GM12878 (cell line): ENCODE measurements at regions not wholly inside any gene's neighbourhood (a gene's known extent, or its start where the extent isn't known, plus 50 kb on each side); places are given as distances from the start of the nearest gene placed in this dataset.

Source experiments
- BCL11A ChIP-seq: IDR thresholded peaks from 2 replicates; pipeline ENCODE4 v1.6.1; 2011; ENCODE audit warnings: low read depth, low read length
- ESRRA ChIP-seq: IDR thresholded peaks from 2 replicates; pipeline ENCODE4 v1.6.1; 2012; ENCODE audit warnings: mild to moderate bottlenecking, low read length, improper control_type of control experiment
- FOXM1 ChIP-seq: IDR thresholded peaks from 2 replicates; pipeline ENCODE4 v1.6.1; 2012; ENCODE audit warnings: low read depth, mild to moderate bottlenecking, inconsistent platforms, low read length, moderate library complexity
- JUNB ChIP-seq: IDR thresholded peaks from 2 replicates; pipeline ENCODE4 v1.6.1; 2016; ENCODE audit warnings: antibody characterized with exemption, mild to moderate bottlenecking
- JUND ChIP-seq: IDR thresholded peaks from 2 replicates; pipeline ENCODE4 v1.6.1; 2012; ENCODE audit warnings: low read depth, mild to moderate bottlenecking, low read length, improper control_type of control experiment, moderate library complexity
- POLR2A ChIP-seq: IDR thresholded peaks from 2 replicates; pipeline ENCODE4 v1.6.1; 2011; ENCODE audit warnings: low read depth, mild to moderate bottlenecking, low read length
- RAD51 ChIP-seq: fragments of 450-650 bp; IDR thresholded peaks from 2 replicates; pipeline ENCODE4 v1.6.1; 2016; ENCODE audit warnings: moderate library complexity, mild to moderate bottlenecking, inconsistent platforms
- RB1 ChIP-seq: fragments of 450-650 bp; formaldehyde crosslinking; IDR thresholded peaks from 2 replicates; pipeline ENCODE4 v1.6.1; 2017; ENCODE audit warnings: mild to moderate bottlenecking, borderline replicate concordance
- RCOR1 ChIP-seq: conservative IDR thresholded peaks from 2 replicates; pipeline ENCODE4 v1.6.1; 2012; ENCODE audit warnings: low read depth, low read length, improper control_type of control experiment
- REST ChIP-seq: IDR thresholded peaks from 2 replicates; pipeline ENCODE4 v1.6.1; 2012; ENCODE audit warnings: mild to moderate bottlenecking, low read depth, low read length
- SP1 ChIP-seq: IDR thresholded peaks from one replicate; pipeline ENCODE4 v1.6.1; 2011; ENCODE audit warnings: low read depth, low read length

- TF ChIP-seq BCL11A (no peak), ESRRA (no peak), POLR2A (no peak), JUND (no peak), JUNB (no peak), RB1 (no peak), RAD51 (no peak), RCOR1 (no peak), FOXM1 (no peak), REST (no peak), SP1 (no peak)
These were observed 639.0 kb upstream of the DPP6 start for GRCh38 chr7:153413199-153413539.
